SK-N-SH (cell line): ENCODE measurements at regions not wholly inside any gene's neighbourhood (a gene's known extent, or its start where the extent isn't known, plus 50 kb on each side); places are given as distances from the start of the nearest gene placed in this dataset.
"Not testable (repeated sequence)": the region's sequence is repeated elsewhere in the genome, so short reads cannot be mapped to it uniquely, and the experiment has no call there.

ENCODE experiments used
- CTCF ChIA-PET: fragments of 300-600, 350-600 bp; formaldehyde crosslinking; extraction: SDS; loops from one replicate; lab custom pipeline; 2021; lab: Yijun Ruan, JAX
- POLR2A ChIA-PET: fragments of 350-600 bp; sonication (Branson Sonifier 250); formaldehyde crosslinking; extraction: SDS; loops from one replicate; lab custom pipeline; 2020; ENCODE audit warnings: antibody characterized with exemption, inconsistent platforms; lab: Yijun Ruan, JAX
- DNase-seq: peaks from one replicate; pipeline ENCODE4 v3.0.0; 2012
- H2AFZ ChIP-seq: fragments of 200-600 bp; sonication (generic); 2 replicates; pipeline ENCODE4 v1.8.1; 2016; ENCODE audit warnings: antibody characterized with exemption, mild to moderate bottlenecking, low read depth
- H3F3A ChIP-seq: fragments of 200-600 bp; sonication (generic); replicated peaks from 2 replicates; pipeline ENCODE3; 2016; ENCODE audit warnings: antibody characterized with exemption, mild to moderate bottlenecking; ENCODE audit not compliant: insufficient read depth
- H3K27ac ChIP-seq, 2 experiments: fragments of 200-500 bp in 1 of 2; fragments of 200-600 bp in 1 of 2; sonication (Bioruptor generic) in 1 of 2; sonication (generic), shearing (Covaris generic) in 1 of 2; 2 replicates each; pipeline versions ENCODE4 v1.5.1 to v1.6.1; 2014 to 2016; ENCODE audit warnings: low read depth in 2 of 2, inconsistent platforms in 1 of 2, low read length in 1 of 2, mild to moderate bottlenecking in 1 of 2, mixed read lengths in 1 of 2
- H3K27me3 ChIP-seq: fragments of 200-600 bp; sonication (generic), shearing (Covaris generic); 2 replicates; pipeline ENCODE4 v1.6.1; 2016; ENCODE audit warnings: mixed run types; ENCODE audit not compliant: insufficient read depth
- H3K36me3 ChIP-seq, 2 experiments: fragments of 200-500 bp in 1 of 2; fragments of 200-600 bp in 1 of 2; sonication (Bioruptor generic) in 1 of 2; sonication (generic) in 1 of 2; replicated peaks in 1 of 2; 2 replicates each; pipeline versions ENCODE3 to v1.5.1; 2014 to 2016; ENCODE audit warnings: low read length in 1 of 2, mild to moderate bottlenecking in 1 of 2; ENCODE audit not compliant: insufficient read depth in 2 of 2, control insufficient read depth in 1 of 2
- H3K4me1 ChIP-seq, 2 experiments: fragments of 200-500 bp in 1 of 2; fragments of 200-600 bp in 1 of 2; sonication (Bioruptor generic) in 1 of 2; sonication (generic), shearing (Covaris generic) in 1 of 2; 2 replicates each; pipeline versions ENCODE4 v1.5.1 to v1.6.1; 2014 to 2016; ENCODE audit warnings: low read depth in 1 of 2, low read length in 1 of 2, mixed run types in 1 of 2; ENCODE audit not compliant: insufficient read depth in 2 of 2, control insufficient read depth in 1 of 2
- H3K4me2 ChIP-seq: fragments of 200-600 bp; sonication (generic), shearing (Covaris generic); 2 replicates; pipeline ENCODE4 v1.6.1; 2017; ENCODE audit warnings: mixed run types
- H3K4me3 ChIP-seq, 2 experiments: fragments of 200-500 bp in 1 of 2; fragments of 200-600 bp in 1 of 2; sonication (Bioruptor generic) in 1 of 2; sonication (generic), shearing (Covaris generic) in 1 of 2; 2 replicates each; pipeline versions ENCODE4 v1.5.1 to v1.8.1; 2014 to 2016; ENCODE audit warnings: low read depth in 2 of 2, inconsistent platforms in 1 of 2, low read length in 1 of 2, mild to moderate bottlenecking in 1 of 2, mixed read lengths in 1 of 2, moderate library complexity in 1 of 2
- H3K79me2 ChIP-seq: fragments of 200-600 bp; sonication (generic); 2 replicates; pipeline ENCODE4 v1.8.1; 2017; ENCODE audit warnings: mild to moderate bottlenecking; ENCODE audit not compliant: insufficient read depth
- H3K9ac ChIP-seq: fragments of 200-600 bp; sonication (generic); 2 replicates; pipeline ENCODE4 v1.6.1; 2017; ENCODE audit warnings: mixed run types
- H3K9me2 ChIP-seq: fragments of 200-600 bp; sonication (generic); 2 replicates; pipeline ENCODE4 v1.6.1; 2017; ENCODE audit warnings: mixed run types
- H3K9me3 ChIP-seq: fragments of 200-600 bp; sonication (generic); 2 replicates; pipeline ENCODE4 v1.6.1; 2017; ENCODE audit warnings: mixed run types, mild to moderate bottlenecking, moderate library complexity
- H4K20me1 ChIP-seq: fragments of 200-600 bp; sonication (generic); 2 replicates; pipeline ENCODE4 v1.6.1; 2017; ENCODE audit warnings: mild to moderate bottlenecking, mixed run types; ENCODE audit not compliant: insufficient read depth
- GATA2 ChIP-seq: sonication (generic); formaldehyde crosslinking; IDR thresholded peaks from 2 replicates; pipeline ENCODE4 v1.5.0; 2020; ENCODE audit warnings: mild to moderate bottlenecking, missing genetic modification reagents
- TAF1 ChIP-seq: IDR thresholded peaks from 2 replicates; pipeline ENCODE4 v1.6.1; 2012; ENCODE audit warnings: low read depth, mild to moderate bottlenecking, low read length, moderate library complexity, borderline replicate concordance
- TEAD4 ChIP-seq: IDR thresholded peaks from 2 replicates; pipeline ENCODE4 v1.4.0; 2012; ENCODE audit warnings: mild to moderate bottlenecking, borderline replicate concordance; ENCODE audit not compliant: insufficient read depth
- WGBS: methylation state at CpG from one replicate; pipeline ENCODE4 v1.1.6; 2017; ENCODE audit warnings: low lambda C conversion rate; 5-methylcytosine and 5-hydroxymethylcytosine counted together
- TF ChIP-seq, protein P1 (sequence below): fragments of 200-600 bp; sonication (generic); IDR thresholded peaks from 2 replicates; pipeline ENCODE4 v1.6.1; 2017; ENCODE audit warnings: antibody characterized with exemption, mild to moderate bottlenecking, moderate library complexity
- TF ChIP-seq, protein P2 (sequence below): IDR thresholded peaks from 2 replicates; pipeline ENCODE4 v1.4.0; 2012; ENCODE audit warnings: low read depth, borderline replicate concordance
- TF ChIP-seq, protein P3 (sequence below): fragments of 150-350 bp; IDR thresholded peaks from 2 replicates; pipeline ENCODE4 v1.6.1; 2017; ENCODE audit warnings: antibody characterized with exemption, low read length, low read depth, borderline replicate concordance
- TF ChIP-seq, protein P4 (sequence below): IDR thresholded peaks from 2 replicates; pipeline ENCODE4 v1.4.0; 2012; ENCODE audit warnings: low read depth

DNA sequence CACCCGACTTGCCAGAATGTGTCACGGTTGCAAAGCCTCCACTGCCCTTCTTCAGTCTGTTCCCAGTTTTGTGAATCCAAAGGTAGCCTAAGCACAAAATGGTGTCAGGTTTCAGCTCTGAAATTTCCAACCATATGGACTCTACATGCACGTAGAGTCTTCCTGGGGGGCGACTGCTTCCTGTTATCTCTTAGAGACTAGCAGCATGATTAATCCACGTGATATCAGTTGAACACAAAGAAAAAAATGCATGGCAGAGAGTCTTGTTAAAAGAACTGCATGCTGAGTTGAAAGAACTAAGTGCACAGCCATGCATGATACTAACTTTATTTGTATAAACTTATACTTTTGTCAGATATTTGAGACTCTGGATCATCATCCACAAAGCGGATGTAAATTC lies 404.4 kb downstream of the SOCS6 start:
- H3K36me3 ChIP-seq = no peaks in the 10 kb centered on the region
- POLR2A ChIA-PET = no interaction called here
- no peak overlapping the region for H3K4me3 ChIP-seq
- H3K9me3 ChIP-seq = no peaks in the 10 kb centered on the region
- H3K9me2 ChIP-seq = no peaks in the 10 kb centered on the region
- H3K9ac ChIP-seq = no peak overlapping the region
- H3K27ac ChIP-seq = no peak overlapping the region
- no peak for DNase-seq
- H2AFZ ChIP-seq = peak overlapping the region; percentile 51; the same call in 1 of the 2 replicates
- TF ChIP-seq, protein P1, sequence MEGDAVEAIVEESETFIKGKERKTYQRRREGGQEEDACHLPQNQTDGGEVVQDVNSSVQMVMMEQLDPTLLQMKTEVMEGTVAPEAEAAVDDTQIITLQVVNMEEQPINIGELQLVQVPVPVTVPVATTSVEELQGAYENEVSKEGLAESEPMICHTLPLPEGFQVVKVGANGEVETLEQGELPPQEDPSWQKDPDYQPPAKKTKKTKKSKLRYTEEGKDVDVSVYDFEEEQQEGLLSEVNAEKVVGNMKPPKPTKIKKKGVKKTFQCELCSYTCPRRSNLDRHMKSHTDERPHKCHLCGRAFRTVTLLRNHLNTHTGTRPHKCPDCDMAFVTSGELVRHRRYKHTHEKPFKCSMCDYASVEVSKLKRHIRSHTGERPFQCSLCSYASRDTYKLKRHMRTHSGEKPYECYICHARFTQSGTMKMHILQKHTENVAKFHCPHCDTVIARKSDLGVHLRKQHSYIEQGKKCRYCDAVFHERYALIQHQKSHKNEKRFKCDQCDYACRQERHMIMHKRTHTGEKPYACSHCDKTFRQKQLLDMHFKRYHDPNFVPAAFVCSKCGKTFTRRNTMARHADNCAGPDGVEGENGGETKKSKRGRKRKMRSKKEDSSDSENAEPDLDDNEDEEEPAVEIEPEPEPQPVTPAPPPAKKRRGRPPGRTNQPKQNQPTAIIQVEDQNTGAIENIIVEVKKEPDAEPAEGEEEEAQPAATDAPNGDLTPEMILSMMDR = no peak
- TF ChIP-seq, protein P2, sequence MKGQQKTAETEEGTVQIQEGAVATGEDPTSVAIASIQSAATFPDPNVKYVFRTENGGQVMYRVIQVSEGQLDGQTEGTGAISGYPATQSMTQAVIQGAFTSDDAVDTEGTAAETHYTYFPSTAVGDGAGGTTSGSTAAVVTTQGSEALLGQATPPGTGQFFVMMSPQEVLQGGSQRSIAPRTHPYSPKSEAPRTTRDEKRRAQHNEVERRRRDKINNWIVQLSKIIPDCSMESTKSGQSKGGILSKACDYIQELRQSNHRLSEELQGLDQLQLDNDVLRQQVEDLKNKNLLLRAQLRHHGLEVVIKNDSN = no peak
- TF ChIP-seq TAF1 = no peak
- TF ChIP-seq, protein P3, sequence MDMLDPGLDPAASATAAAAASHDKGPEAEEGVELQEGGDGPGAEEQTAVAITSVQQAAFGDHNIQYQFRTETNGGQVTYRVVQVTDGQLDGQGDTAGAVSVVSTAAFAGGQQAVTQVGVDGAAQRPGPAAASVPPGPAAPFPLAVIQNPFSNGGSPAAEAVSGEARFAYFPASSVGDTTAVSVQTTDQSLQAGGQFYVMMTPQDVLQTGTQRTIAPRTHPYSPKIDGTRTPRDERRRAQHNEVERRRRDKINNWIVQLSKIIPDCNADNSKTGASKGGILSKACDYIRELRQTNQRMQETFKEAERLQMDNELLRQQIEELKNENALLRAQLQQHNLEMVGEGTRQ = no peak
- TF ChIP-seq, protein P4, sequence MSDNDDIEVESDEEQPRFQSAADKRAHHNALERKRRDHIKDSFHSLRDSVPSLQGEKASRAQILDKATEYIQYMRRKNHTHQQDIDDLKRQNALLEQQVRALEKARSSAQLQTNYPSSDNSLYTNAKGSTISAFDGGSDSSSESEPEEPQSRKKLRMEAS = no peak
- no peak for TF ChIP-seq GATA2 (CRISPR knock-in tag)
- no peak for TF ChIP-seq TEAD4
- TF ChIP-seq, all 33 proteins: peak for 0
- Histone ChIP-seq H4K20me1 (no peaks in the 10 kb centered on the region), H3K79me2 (no peaks in the 10 kb centered on the region), H3F3A (no peaks in the 10 kb centered on the region), H3K4me2 (no peak overlapping the region), H3K27me3 (no peaks in the 10 kb centered on the region), H3K4me1 (peaks cover 2 to 8% of the 10 kb centered on the region in 2 experiments; a peak in 2 of 4 replicates)
- WGBS = 35% methylated on average over 6 of the region's 6 CpGs
- CTCF ChIA-PET = no interaction called here

DNA sequence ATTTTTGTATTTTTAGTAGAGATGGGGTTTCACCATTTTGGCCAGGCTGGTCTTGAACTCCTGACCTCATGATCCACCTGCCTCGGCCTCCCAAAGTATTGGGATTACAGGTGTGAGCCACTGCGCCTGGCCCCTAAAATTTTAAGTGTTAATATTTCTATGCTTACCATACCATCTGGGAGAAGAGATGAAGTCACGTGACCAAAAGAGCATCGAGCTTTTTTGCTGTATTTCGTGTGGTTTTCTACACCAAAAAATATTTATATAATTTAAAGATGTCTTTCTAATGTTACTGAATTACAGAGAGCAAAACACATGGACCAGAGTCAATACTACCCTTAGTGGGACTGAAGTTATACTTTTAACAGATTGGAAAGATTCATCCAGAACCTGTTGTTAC lies 400.9 kb downstream of the SOCS6 start:
- H3K27me3 ChIP-seq = not testable (repeated sequence)

More for the DNA sequence above, 400.9 kb downstream of the SOCS6 start:
- H3K4me1 ChIP-seq, H3K4me3 ChIP-seq, H3K9me3 ChIP-seq, POLR2A ChIA-PET, H2AFZ ChIP-seq, H3K79me2 ChIP-seq, CTCF ChIA-PET, H3K9me2 ChIP-seq, H3F3A ChIP-seq, H3K27ac ChIP-seq, H3K36me3 ChIP-seq, H4K20me1 ChIP-seq, H3K9ac ChIP-seq, DNase-seq, H3K4me2 ChIP-seq: not testable (repeated sequence)
- 29% methylated on average over 5 of the region's 5 CpGs for WGBS
